ENCODE measurements at regions not wholly inside any gene's neighbourhood (a gene's known extent, or its start where the extent isn't known, plus 50 kb on each side); places are given as distances from the start of the nearest gene placed in this dataset.

- TF ChIP-seq ESRRB (CRISPR knock-in tag; IDR thresholded peaks at IDR 0.05; ENCODE audit: borderline replicate concordance) = no peak
- no peak for TF ChIP-seq MXD1 (CRISPR knock-in tag; IDR thresholded peaks at IDR 0.05; ENCODE audit: borderline replicate concordance, poor library complexity, severe bottlenecking)
- TF ChIP-seq KDM4B (IDR thresholded peaks at IDR 0.05; ENCODE audit: borderline replicate concordance in 2 of 2, low read depth in 1 of 2) = no peak
- TF ChIP-seq CBFB (CRISPR knock-in tag; IDR thresholded peaks at IDR 0.05) = no peak
- TF ChIP-seq PHF21A (IDR thresholded peaks at IDR 0.05; ENCODE audit: borderline replicate concordance, low read depth) = no peak
- no peak for TF ChIP-seq SNRNP70 (optimal IDR thresholded peaks at IDR 0.05; ENCODE audit: low read depth, low read length)
- no peak for TF ChIP-seq ZNF121 (CRISPR knock-in tag; conservative IDR thresholded peaks at IDR 0.05)
- TF ChIP-seq NCOA1 (IDR thresholded peaks at IDR 0.05; ENCODE audit: low read depth) = no peak
These were observed 74.1 kb upstream of the FRMD4B start (continued) for GRCh38 chr3:69460034-69460433.

GRCh38 chr3:69458803-69459365 lies 73.0 kb upstream of the FRMD4B start:
- POLR2A ChIA-PET = no interaction called here
- no peak for ATAC-seq
- Histone ChIP-seq H3K9ac (ENCODE audit: insufficient read depth in 1 of 2, low read depth in 2 of 2, low read length in 2 of 2) (no peak overlapping the region), H3K4me3 (no peak overlapping the region), H3K9me3 (replicated peaks; ENCODE audit: control insufficient read depth, insufficient read depth, low read depth, low read length) (no peaks in the 10 kb centered on the region), H3K4me2 (ENCODE audit: insufficient read depth, low read length) (no peak overlapping the region), H3K27me3 (ENCODE audit: control insufficient read depth in 2 of 2, insufficient read depth in 2 of 2, low read length in 2 of 2) (no peaks in the 10 kb centered on the region), H3K36me3 (ENCODE audit: control insufficient read depth, insufficient read depth, low read length) (no peaks in the 10 kb centered on the region), H3K27ac (ENCODE audit: extremely low read depth, low read depth, low read length) (no peak overlapping the region), H3K9me1 (ENCODE audit: control insufficient read depth, insufficient read depth, low read length) (no peaks in the 10 kb centered on the region), H3K79me2 (ENCODE audit: control insufficient read depth, insufficient read depth, low read length) (no peaks in the 10 kb centered on the region), H2AFZ (ENCODE audit: low read depth, low read length) (no peak overlapping the region), H3K4me1 (replicated peaks in 1 of 2; ENCODE audit: control insufficient read depth in 2 of 2, insufficient read depth in 2 of 2, low read length in 2 of 2) (no peaks in the 10 kb centered on the region), H4K20me1 (replicated peaks; ENCODE audit: control insufficient read depth, insufficient read depth, low read length) (no peaks in the 10 kb centered on the region)
- DNase-seq (ENCODE audit: extremely low read depth in 1 of 4, low spot score in 3 of 4) = no peak
- 0% methylated on average over 2 of the region's 2 CpGs for WGBS (ENCODE audit: insufficient coverage, low coverage, missing lambda C conversion rate)
- in situ Hi-C loops (cut with MboI) = no loop called here
- intact Hi-C loops (cut with micrococcal nuclease) = no loop called here
- BruUV-seq (replicated peaks) = no TSS peak
- CTCF ChIA-PET (ENCODE audit: low intra/inter-chr PET ratio) = no interaction called here
- TF ChIP-seq SREBF2 (CRISPR knock-in tag; IDR thresholded peaks at IDR 0.05) = no peak
- peak; percentile 35; the same call in 1 of the 2 replicates for TF ChIP-seq NFE2 (IDR thresholded peaks at IDR 0.05; ENCODE audit: low read depth)
- TF ChIP-seq RBFOX2 (IDR thresholded peaks at IDR 0.05; ENCODE audit: low read depth, low read length) = no peak
- TF ChIP-seq SMC3 (conservative IDR thresholded peaks at IDR 0.05; ENCODE audit: insufficient read depth, low read depth, low read length) = no peak
- no peak for TF ChIP-seq RBM17 (IDR thresholded peaks at IDR 0.05; ENCODE audit: borderline replicate concordance, low read depth, low read length)
- TF ChIP-seq EGR1 (conservative IDR thresholded peaks at IDR 0.05) = no peak
- TF ChIP-seq MXI1 (IDR thresholded peaks at IDR 0.05; ENCODE audit: low read depth, low read length) = no peak
- TF ChIP-seq RBBP5 (IDR thresholded peaks at IDR 0.05; ENCODE audit: borderline replicate concordance, insufficient read depth, low read length, poor library complexity, severe bottlenecking) = no peak
- TF ChIP-seq RBM22 (IDR thresholded peaks at IDR 0.05; ENCODE audit: low read depth, low read length, poor library complexity, severe bottlenecking) = no peak
- FAIRE-seq = no peak
